GM10248 (cell line): ENCODE measurements at regions not wholly inside any gene's neighbourhood (a gene's known extent, or its start where the extent isn't known, plus 50 kb on each side); places are given as distances from the start of the nearest gene placed in this dataset.

Experiments
- CTCF ChIA-PET: fragments of 300-600 bp; sonication (Branson Sonifier 250); formaldehyde crosslinking; extraction: SDS; loops from one replicate; lab custom pipeline; 2021; ENCODE audit warnings: antibody characterized with exemption; lab: Yijun Ruan, JAX
- POLR2A ChIA-PET: fragments of 350-650 bp; sonication (Branson Sonifier 250); formaldehyde crosslinking; extraction: SDS; loops from one replicate; lab custom pipeline; 2020; ENCODE audit warnings: antibody characterized with exemption; lab: Yijun Ruan, JAX
- DNase-seq: peaks from one replicate; pipeline ENCODE4 v3.0.0; 2012; ENCODE audit errors: extremely low spot score
- TF ChIP-seq, protein P1 (sequence below): IDR thresholded peaks from 2 replicates; pipeline ENCODE4 v1.5.1; 2012; ENCODE audit warnings: mild to moderate bottlenecking, low read depth; ENCODE audit errors: extremely low read depth, missing control alignments, control extremely low read depth

- CTCF ChIA-PET: no interaction called here
- no peak for DNase-seq
- POLR2A ChIA-PET: no interaction called here
- TF ChIP-seq, protein P1, sequence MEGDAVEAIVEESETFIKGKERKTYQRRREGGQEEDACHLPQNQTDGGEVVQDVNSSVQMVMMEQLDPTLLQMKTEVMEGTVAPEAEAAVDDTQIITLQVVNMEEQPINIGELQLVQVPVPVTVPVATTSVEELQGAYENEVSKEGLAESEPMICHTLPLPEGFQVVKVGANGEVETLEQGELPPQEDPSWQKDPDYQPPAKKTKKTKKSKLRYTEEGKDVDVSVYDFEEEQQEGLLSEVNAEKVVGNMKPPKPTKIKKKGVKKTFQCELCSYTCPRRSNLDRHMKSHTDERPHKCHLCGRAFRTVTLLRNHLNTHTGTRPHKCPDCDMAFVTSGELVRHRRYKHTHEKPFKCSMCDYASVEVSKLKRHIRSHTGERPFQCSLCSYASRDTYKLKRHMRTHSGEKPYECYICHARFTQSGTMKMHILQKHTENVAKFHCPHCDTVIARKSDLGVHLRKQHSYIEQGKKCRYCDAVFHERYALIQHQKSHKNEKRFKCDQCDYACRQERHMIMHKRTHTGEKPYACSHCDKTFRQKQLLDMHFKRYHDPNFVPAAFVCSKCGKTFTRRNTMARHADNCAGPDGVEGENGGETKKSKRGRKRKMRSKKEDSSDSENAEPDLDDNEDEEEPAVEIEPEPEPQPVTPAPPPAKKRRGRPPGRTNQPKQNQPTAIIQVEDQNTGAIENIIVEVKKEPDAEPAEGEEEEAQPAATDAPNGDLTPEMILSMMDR: no peak
These were observed 420.3 kb downstream of the CCDC91 start for GRCh38 chr12:28610401-28611114.

DNA sequence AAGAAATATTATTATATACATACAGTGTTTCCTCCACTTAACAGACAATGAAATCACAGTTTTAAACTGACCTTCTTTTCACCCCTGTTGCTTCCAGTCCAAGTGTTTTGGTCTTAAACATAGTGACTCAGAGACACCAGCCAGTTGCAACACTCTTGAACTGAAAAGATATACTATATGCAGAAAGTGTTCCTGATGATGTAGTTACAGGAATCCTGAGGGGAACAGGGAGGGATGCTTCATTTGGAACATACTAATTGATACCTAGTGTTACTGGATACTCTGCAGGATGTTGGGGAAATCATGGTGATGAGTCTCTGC is 420.8 kb downstream of the CCDC91 start:
- no peak for DNase-seq
- POLR2A ChIA-PET: no interaction called here
- TF ChIP-seq, protein P1: no peak
- CTCF ChIA-PET: interaction anchor here (1.0 kb wide), 1 partner anchor 14 kb away, joined by 3 read pairs; no protein-coding TSS in a partner anchor

DNA sequence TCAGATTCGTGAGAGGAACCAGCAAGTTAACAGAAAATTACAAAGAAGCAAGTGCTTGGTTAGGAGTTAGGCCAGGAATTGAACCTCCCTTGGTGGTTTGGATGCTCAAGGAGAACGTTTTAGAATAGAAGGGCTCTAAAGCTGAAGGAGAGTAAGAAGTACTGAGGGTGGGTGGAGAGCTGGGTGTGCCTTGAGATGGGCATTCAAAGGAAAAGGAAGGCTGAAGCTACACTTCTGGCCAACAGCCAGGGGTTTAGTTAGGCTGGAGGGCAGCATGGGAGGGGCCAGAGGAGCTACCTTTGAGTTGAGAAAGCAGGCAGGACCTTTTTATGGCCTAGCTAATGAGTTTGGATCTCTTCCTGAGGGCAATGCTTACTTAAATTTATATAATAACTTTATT is 421.2 kb downstream of the CCDC91 start:
- ChIA-PET POLR2A (no interaction called here), CTCF (interaction anchor here (1.0 kb wide), 1 partner anchor 14 kb away, joined by 3 read pairs; no protein-coding TSS in a partner anchor)
- TF ChIP-seq, protein P1: no peak
- DNase-seq: no peak

DNA sequence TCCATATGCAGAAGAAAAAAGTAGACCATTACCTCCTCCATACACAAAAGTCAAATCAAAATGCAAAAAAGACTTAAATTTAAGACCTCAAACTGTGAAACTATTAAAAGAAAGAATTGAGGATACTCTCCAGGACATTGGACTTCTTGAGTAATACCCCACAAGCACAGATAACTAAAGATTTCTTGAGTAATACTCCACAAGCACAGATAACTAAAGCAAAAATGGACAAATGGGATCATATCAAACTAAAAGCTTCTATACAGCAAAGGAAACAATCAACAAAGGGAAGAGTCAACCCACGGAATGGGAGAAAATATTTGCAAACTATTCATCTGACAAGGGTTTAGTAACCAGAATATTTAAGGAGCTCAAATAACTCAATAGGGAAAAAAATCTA is 427.9 kb downstream of the CCDC91 start:
- no peak for DNase-seq
- ChIA-PET CTCF (no interaction called here), POLR2A (no interaction called here)
- TF ChIP-seq, protein P1: no peak

DNA sequence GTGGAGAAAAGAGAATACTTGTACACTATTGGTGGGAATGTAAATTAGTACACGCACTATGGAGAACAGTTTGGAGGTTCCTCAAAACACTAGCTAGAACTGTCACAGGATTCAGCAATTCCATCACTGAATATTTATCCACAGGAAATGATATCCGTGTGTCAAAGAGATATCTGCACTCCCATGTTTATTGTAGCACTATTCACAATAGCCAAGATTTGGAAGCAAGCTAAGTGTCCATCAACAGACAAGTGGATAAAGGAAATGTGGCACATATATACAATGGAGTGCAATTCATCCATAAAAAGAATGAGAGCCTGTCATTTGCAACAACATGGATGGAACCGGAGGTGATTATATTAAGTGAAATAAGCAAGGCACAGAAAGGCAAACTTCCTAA is 428.5 kb downstream of the CCDC91 start:
- TF ChIP-seq, protein P1: no peak
- POLR2A ChIA-PET: no interaction called here
- no peak for DNase-seq
- CTCF ChIA-PET: no interaction called here

DNA sequence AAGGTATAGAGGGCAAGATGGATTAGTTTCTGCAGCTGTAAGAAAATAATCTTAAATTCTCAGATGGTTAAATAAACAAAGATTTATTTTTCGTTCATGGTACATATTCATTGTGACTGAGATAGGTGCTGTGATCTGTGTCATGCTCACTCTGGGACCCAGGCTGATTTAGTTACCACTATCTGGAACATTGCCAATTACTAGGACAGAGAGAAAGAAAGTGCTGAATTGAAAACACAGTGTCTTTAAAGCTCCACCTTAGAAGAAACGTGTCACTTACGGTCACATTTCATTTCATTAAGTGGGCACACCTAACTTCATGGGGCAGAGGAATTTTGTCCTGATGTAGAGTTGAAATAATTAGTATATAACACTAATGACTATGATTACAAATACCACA is 430.0 kb downstream of the CCDC91 start:
- ChIA-PET POLR2A (no interaction called here), CTCF (no interaction called here)
- TF ChIP-seq, protein P1: no peak
- no peak for DNase-seq
